ENCODE measurements at regions not wholly inside any gene's neighbourhood (a gene's known extent, or its start where the extent isn't known, plus 50 kb on each side); places are given as distances from the start of the nearest gene placed in this dataset.

GRCh38 chr2:59413751-59414570 is 1139.5 kb downstream of the BCL11A start:
- Mint-ChIP-seq H3K27ac (no peak overlapping the region), H3K36me3 (peaks cover 14% of the 10 kb centered on the region), H3K4me1 (no peaks in the 10 kb centered on the region), H3K9me3 (peaks cover 67% of the 10 kb centered on the region), H3K4me3 (no peak overlapping the region), H3K27me3 (ENCODE audit: low read depth) (no peaks in the 10 kb centered on the region)
- no peak for TF ChIP-seq CTCF (IDR thresholded peaks at IDR 0.05; ENCODE audit: unreplicated experiment)
- DNase-seq (ENCODE audit: low spot score in 2 of 2, unreplicated experiment in 2 of 2) = no peak

GRCh38 chr2:59399126-59399525 is 1154.3 kb downstream of the BCL11A start:
- H3K4me3 Mint-ChIP-seq = no peak overlapping the region

GRCh38 chr2:59398081-59398480 is 1155.4 kb downstream of the BCL11A start:
- H3K9me3 Mint-ChIP-seq = peaks cover 23% of the 10 kb centered on the region
- no peak overlapping the region for H3K27ac Mint-ChIP-seq
- H3K27me3 Mint-ChIP-seq (ENCODE audit: low read depth) = no peaks in the 10 kb centered on the region
- TF ChIP-seq CTCF (IDR thresholded peaks at IDR 0.05; ENCODE audit: unreplicated experiment) = no peak
- peaks cover 5% of the 10 kb centered on the region for H3K36me3 Mint-ChIP-seq
- no peaks in the 10 kb centered on the region for H3K4me1 Mint-ChIP-seq
- H3K4me3 Mint-ChIP-seq = no peak overlapping the region
- no peak for DNase-seq (ENCODE audit: low spot score in 2 of 2, unreplicated experiment in 2 of 2)

More at GRCh38 chr2:59399126-59399525, 1154.3 kb downstream of the BCL11A start:
- Mint-ChIP-seq H3K4me1 (no peaks in the 10 kb centered on the region), H3K27me3 (ENCODE audit: low read depth) (no peaks in the 10 kb centered on the region), H3K27ac (no peak overlapping the region), H3K9me3 (peaks cover 34% of the 10 kb centered on the region), H3K36me3 (peaks cover 6% of the 10 kb centered on the region)
- no peak for DNase-seq (ENCODE audit: low spot score in 2 of 2, unreplicated experiment in 2 of 2)
- TF ChIP-seq CTCF (IDR thresholded peaks at IDR 0.05; ENCODE audit: unreplicated experiment) = no peak

GRCh38 chr2:59395119-59395518 is 1154.0 kb upstream of the FANCL start:
- H3K9me3 Mint-ChIP-seq = peaks cover 24% of the 10 kb centered on the region
- no peak overlapping the region for H3K4me3 Mint-ChIP-seq
- no peaks in the 10 kb centered on the region for H3K36me3 Mint-ChIP-seq

GRCh38 chr2:59391896-59392295 is 1150.8 kb upstream of the FANCL start:
- Mint-ChIP-seq H3K4me3 (no peak overlapping the region), H3K4me1 (peaks cover 10% of the 10 kb centered on the region), H3K27ac (no peak overlapping the region), H3K9me3 (peaks cover 16% of the 10 kb centered on the region), H3K27me3 (ENCODE audit: low read depth) (no peaks in the 10 kb centered on the region), H3K36me3 (no peaks in the 10 kb centered on the region)
- TF ChIP-seq CTCF (IDR thresholded peaks at IDR 0.05; ENCODE audit: unreplicated experiment) = no peak
- DNase-seq (ENCODE audit: low spot score in 2 of 2, unreplicated experiment in 2 of 2) = no peak

More at GRCh38 chr2:59395119-59395518, 1154.0 kb upstream of the FANCL start:
- Mint-ChIP-seq H3K4me1 (no peaks in the 10 kb centered on the region), H3K27ac (no peak overlapping the region), H3K27me3 (ENCODE audit: low read depth) (no peaks in the 10 kb centered on the region)
- no peak for TF ChIP-seq CTCF (IDR thresholded peaks at IDR 0.05; ENCODE audit: unreplicated experiment)
- no peak for DNase-seq (ENCODE audit: low spot score in 2 of 2, unreplicated experiment in 2 of 2)

Data from mesothelial cell of epicardium (in vitro differentiated cells).